ENCODE measurements at regions not wholly inside any gene's neighbourhood (a gene's known extent, or its start where the extent isn't known, plus 50 kb on each side); places are given as distances from the start of the nearest gene placed in this dataset.

DNA sequence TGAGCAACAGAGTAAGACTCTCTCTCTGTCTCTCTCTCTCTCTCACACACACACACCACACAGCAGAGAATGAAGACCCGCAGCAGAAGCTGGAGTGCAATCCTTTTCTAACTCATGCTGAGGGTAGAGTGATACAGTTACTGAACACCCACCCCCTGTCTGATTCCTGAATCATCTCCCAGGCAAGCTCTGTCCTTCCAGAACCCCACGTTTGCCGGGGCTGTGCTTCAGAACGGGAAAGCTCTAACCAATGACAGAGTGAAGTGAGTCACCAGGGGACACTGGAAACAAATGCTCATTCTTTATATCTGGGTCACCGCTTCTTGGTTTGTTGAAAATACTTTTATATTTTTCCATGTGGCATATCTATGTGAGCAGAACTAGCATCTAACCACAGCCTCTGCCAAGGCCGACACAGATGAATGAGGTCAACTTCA lies 553.7 kb upstream of the AMELY start:
- no peak for DNase-seq (ENCODE audit: low read depth in 4 of 4, low spot score in 2 of 4)

DNA sequence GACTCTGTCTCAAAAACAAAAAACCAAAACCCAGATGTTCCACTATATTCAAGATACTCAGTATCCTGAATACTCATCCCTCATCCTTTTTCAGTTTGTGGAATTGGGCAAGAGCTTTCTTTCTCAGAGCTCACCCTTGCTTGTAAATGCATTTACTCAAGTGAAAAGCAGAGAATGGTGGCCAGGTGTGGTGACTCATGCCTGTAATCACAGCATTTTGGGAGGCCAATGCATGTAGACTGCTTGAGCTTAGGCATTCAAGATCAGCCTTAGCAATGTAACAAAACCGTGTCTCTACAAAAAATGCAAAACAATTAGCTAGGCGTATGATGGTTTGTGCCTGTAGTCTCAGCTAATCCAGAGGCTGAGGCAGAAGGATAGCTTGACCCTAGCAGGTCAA lies 553.2 kb upstream of the AMELY start:
- DNase-seq (ENCODE audit: low read depth in 4 of 4, low spot score in 2 of 4) = no peak

DNA sequence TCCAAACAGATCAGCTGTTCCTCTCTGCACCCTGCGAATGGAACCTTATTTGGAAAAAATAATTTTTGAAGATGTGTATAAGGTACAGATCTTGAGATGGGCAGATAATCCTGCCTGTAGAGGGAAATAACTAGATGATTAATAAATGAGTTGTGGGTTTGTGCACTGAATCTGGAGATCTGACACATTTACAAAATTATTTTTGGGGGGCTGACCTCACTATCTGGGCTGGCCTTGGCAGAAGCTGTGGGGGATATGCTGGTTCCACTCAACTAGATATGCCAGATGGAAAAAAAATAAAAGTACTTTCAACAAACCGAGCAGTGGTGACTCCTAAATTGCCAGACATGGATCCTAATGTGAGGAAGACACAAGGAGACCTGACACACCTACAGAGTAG lies 552.2 kb upstream of the AMELY start:
- no peak for DNase-seq (ENCODE audit: low read depth in 4 of 4, low spot score in 2 of 4)

DNA sequence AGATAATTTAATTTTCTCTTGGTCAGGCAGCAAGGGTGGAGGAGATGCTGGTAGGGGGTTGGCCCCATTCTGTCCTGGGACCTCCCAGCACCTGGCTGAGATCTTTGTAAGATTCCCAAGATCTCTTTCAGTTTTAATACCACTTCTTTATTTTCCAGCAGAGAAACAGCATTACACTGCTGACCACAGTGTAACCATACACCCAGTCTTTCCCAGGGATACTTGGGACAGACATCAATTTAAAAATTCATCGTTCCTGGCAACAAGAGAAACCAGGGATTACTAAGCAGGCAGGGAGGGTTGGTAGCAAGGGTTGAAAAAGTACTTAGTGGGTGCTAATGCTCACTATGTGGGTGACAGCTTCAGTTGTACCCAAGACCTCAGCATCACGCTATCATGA lies 551.6 kb upstream of the AMELY start:
- DNase-seq (ENCODE audit: low read depth in 4 of 4, low spot score in 2 of 4) = no peak

DNA sequence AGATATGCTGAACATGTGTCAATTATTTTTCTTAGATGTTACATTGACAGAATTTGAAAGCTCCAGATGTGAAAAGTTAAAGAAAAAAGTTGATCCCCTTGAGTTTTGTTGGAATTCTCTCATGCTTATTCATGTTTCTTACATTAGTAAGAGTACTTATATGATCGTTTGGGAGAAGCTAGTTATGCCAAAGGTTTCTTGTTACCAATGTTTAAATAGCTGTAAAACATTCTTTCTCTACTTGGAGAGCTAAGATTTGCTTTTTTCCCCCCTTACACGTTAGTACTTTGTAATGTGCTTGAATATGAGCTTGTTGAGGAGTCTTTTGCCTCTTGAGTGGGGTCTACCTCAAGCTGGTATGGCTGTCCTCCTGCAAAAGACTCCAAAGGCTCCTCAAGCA lies 551.1 kb upstream of the AMELY start:
- no peak for DNase-seq (ENCODE audit: low read depth in 4 of 4, low spot score in 2 of 4)

DNA sequence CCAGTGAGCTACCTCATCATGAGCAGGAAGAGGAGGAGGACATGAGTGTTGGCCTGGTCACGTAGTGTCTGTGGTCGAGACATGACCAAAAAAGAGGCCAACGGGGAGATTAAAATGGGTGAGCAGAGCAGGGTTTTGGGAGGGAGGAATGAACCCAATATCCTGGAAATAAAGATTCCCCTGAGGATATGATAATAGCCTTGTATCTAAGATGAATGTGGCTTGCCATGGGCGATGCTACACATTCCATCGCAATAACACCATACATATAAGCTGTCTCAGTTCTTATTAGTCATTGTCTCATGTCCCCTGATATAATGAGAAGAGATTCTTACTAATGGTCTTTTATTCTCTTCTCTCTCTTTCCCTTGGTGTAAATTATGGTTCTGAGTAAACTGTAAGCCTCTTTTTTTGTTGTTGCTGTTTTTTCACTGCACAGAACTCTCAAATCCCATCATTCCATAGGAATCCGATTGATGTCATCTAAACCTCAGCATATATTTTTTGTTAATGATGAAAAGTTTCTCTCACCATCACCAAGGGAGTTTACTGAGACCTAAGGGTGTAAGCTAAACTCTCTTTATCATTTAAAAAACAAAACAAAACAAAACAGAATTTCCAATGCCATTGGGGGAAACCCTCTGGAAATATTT lies 550.4 kb upstream of the AMELY start:
- DNase-seq (ENCODE audit: low read depth in 4 of 4, low spot score in 2 of 4) = no peak

DNA sequence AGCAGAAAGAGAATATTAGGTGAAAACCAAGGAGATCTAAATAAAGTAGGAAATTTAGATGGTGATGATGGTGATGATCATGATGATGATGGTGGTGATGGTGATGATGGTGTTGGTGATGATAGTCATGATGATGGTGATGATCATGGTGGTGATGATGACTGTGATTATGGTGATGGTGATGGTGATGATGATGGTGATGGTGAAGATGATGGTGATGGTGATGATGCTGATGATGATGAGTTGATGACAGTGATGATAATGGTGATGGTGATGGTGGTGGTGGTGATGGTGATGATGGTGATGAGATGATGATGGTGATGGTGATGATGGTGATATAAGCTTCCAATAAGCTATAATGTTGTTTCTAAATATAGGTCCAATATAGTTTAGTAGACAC lies 548.2 kb upstream of the AMELY start:
- DNase-seq (ENCODE audit: low read depth in 4 of 4, low spot score in 2 of 4) = no peak

DNA sequence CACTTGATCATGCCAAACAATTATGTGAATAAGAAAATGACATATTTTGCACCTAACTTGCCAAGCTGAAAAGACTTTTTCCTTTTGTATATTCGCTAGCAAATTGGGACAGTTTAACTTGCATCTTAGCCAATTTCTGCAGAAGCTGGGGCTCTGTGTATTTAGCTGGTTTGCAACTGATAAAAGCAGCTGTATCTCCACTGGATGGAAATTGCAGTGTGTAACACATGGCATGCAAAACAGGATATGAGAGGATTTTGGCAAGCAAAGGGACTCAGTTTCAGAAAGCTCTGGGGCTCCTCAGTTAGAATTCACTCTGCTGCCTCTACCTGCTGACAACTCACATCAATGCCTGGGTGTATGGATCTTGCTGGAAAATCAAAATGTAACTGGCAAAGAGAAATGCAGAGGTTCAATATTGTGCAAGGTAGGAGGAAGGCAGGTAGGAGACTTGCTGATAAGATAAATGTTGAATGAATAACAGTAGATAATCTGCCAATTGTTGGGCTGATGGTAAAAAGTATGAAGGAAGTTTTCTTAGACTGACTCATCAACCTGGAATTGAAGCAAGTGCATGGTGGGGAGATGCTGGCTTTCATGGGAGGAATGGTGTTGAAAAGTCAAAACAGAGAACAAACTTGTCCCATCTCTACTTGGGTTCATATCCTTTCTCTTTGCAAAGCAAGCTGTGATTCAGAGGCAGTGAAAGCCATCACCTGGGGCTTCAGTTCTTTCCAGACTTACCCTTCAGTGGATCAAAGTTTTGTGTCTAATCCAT lies 546.9 kb upstream of the AMELY start:
- no peak for DNase-seq (ENCODE audit: low read depth in 4 of 4, low spot score in 2 of 4)

DNA sequence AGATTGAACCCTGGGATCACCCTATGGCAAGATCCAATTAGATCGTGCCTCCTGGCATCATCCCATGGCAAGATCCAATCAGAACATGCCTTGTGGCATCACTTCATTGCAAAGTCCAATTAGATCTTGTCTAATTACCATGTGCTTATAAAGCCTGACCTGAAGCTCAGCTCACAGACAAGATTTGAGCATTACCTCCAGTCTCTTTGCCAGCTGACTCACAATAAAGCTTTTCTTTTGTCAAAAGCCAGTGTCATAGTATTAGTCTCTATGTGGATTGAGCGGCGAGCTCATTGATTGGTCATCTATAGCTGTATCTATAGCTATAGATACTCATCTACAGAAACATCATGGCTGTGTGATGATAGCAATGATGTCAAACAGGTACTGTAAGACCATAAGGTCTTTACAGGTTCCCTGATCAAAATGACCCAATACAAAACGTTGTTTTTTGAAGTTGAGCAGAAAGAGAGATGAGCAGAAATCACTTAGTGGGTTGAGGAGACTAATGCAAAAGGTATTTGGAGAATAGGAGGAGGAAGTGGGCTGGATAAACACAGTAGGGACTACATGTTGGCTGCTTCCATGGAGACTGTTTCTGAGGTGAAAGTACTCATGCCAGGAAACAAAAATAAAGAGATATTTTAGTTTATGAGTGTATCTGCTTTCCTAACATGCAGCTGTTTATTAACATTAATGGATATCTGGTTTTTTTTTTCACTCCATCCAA lies 545.9 kb upstream of the AMELY start:
- DNase-seq (ENCODE audit: low read depth in 4 of 4, low spot score in 2 of 4) = no peak

DNA sequence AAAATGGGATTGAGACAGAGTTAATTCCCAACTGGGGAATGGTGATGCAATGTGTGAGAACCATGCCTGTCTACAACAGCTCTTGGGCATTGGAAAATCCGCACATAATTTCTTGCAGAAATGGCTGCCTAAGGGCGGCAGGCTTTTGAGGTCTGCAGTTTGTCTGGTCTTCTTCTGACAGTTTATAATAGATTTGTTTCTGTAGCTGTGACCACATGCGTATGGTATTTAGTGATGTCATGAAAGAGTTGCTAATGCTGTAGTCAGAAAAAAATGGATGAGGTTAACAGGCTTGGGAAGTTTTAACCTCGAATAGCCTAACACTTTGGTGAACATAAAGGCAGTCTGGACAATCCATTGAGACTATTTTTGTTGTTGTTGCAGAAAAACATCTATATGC lies 544.1 kb upstream of the AMELY start:
- no peak for DNase-seq (ENCODE audit: low read depth in 4 of 4, low spot score in 2 of 4)

DNA sequence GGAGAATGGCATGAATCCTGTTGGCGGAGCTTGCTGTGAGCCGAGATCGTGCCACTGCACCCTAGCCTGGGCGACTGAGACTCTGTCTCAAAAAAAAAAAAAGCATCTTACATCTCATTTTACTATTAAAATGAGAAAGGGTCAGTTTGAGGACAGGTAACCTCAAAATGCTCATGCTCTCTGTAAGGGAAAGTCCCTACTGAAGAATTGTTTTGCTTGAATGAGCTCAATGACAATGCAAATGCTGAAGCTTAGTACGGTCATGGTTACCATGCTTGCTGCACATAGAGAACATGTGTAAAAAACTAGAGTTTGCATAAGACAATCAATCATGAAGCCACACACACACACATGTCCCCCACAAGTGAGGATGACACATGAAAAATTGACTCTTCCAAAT lies 541.8 kb upstream of the AMELY start:
- DNase-seq (ENCODE audit: low read depth in 4 of 4, low spot score in 2 of 4) = no peak

DNA sequence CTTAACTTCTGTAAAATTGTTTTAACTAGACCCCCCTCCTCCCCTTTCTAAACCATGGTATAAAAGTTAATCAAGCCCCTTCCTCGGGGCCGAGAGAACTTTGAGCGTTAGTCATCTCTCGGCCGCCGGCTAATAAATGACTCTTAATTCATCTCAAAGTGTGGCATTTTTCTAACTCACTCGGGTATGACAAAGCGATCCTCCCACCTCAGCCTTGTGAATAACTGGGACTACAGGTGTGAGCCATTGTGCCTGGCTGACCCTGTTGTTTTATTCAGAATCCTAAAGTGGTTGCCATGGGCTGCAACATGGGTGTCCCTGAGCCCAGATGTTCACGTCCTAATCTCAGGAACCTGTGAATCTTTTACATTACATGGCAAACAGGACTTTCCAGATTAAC lies 540.7 kb upstream of the AMELY start:
- no peak for DNase-seq (ENCODE audit: low read depth in 4 of 4, low spot score in 2 of 4)

DNA sequence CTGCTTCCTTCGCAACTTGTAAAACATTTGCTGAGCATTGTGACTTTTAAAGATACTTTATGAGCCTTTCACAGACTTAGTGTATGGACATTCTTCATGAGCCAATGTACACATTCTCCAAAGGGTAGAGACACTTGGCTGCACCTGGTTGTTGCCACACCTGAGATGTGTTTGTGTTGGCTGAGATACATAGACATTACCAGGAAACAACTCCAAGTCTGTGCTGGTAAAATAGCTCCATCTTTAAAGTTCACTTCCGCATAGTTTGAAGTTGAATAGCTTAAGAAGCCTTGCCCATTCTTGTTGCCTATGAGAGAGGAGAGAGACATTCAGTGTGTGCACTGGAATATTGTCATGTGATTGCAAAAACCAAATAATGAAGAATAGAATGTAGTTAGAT lies 538.3 kb upstream of the AMELY start:
- no peak for DNase-seq (ENCODE audit: low read depth in 4 of 4, low spot score in 2 of 4)

DNA sequence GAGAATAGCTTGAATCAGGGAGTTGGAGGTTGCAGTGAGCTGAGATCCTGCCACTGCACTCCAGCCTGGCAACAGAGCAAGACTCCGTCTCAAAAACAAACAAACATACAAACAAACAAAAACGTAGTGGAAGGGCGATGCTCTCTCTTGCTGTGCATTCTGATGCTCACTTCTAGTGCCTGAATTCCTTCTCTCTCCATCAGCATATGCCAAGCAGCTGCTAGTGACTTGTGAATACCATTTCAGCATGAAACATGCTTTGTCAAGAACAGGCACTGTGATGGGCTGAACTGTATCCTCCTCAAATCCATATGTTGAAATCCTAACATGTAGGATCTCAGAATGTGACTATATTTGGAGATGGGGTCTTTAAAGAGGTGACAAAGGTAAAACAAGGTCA lies 537.1 kb upstream of the AMELY start:
- DNase-seq (ENCODE audit: low read depth in 4 of 4, low spot score in 2 of 4) = no peak

DNA sequence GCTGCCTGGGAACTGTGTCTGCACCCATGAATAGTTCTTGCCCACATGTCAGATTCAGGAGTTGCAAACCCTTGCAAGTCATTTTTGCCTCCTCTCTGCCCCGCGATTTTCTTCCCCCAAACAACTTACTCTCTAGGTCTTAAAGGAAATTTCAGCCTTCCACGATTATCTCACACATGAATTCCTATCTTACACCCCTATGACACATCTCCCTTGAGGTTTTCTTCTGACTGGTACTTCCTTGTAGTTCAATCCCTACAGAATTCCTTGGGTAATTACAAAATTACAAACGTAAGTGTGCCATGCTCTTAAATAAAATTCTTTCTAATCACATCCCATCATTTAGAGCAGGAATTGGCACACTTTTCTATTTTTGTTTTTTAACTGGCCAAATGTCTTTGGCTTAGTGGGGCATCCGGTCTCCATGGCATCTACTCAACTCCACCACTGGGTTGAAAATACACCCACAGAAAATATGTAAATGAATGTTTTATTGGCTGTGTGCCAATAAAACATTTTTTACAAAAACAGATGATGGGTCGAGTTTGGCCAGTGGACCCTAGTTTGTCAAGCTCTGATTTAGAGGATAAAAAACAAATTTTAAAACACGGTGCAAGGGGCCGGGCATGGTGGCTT lies 536.4 kb upstream of the AMELY start:
- no peak for DNase-seq (ENCODE audit: low read depth in 4 of 4, low spot score in 2 of 4)

DNA sequence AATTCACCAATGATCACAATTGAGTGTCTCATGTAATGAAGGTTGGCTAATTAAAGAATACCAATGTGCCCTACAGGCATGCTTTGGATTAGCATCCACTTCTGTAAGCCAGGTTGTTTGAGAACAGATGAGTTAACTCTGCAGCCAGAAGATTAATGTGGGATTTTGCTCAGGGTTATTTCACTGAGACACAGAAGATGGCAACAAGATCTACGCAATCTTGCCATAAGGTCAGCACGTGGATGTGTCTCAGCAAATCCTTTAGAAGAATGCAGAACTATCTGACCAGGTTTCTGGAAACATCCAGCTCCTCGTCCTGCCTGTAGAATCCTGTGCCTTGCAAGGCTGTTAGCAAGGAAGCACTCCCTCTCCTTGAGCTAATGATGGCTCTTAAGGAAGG lies 532.6 kb upstream of the AMELY start:
- DNase-seq (ENCODE audit: low read depth in 4 of 4, low spot score in 2 of 4) = no peak

DNA sequence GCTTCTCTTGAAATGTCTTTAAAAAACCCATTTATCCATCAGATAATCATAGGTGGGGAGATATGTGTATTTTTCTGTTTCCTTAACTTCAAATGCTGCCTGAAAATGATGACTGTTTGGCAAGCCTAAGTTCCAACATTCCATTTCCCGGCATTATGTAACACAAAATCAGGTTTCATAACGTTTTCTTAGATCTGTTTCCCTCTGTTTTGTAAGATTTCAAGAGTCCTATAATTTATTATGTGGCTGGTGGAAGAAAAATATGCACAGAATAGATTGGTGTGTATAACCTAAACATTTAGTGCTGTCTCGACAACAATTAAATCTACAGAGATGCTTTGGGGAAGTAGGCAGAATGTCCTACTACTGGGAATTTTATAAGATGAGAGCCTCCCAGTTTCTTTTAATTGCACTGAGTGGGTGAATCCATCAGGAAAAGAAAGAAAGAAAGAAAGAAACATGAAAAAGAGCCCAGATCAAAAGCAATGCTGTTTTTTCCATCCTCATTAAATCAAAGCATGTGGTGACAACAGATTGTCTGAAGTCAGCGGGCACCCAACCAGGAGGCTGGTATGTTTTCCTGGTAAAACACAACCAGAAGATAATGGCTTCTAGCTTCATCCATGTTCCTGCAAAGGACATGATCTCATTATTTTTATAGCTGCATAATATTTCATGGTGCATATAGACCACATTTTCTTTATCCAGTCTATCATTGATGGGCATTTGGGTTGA lies 529.4 kb upstream of the AMELY start:
- no peak for DNase-seq (ENCODE audit: low read depth in 4 of 4, low spot score in 2 of 4)

DNA sequence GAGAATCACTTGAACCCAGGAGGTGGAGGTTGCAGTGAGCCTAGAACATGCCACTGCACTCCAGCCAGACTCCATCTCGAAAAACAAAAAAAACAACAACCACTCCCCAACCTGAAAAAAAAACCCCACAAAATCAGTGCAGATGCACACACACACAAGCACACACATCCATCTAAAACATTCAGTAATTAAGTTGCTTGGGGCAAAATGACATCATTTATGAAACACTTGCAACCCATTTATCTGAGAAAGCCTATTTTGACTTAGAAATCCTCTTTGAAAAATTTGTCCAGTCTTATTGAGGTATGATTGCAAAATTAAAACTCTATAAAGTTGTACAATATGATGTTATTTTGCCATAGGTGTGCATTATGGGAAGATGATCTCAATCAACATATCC lies 525.5 kb upstream of the AMELY start:
- DNase-seq (ENCODE audit: low read depth in 4 of 4, low spot score in 2 of 4) = no peak

DNA sequence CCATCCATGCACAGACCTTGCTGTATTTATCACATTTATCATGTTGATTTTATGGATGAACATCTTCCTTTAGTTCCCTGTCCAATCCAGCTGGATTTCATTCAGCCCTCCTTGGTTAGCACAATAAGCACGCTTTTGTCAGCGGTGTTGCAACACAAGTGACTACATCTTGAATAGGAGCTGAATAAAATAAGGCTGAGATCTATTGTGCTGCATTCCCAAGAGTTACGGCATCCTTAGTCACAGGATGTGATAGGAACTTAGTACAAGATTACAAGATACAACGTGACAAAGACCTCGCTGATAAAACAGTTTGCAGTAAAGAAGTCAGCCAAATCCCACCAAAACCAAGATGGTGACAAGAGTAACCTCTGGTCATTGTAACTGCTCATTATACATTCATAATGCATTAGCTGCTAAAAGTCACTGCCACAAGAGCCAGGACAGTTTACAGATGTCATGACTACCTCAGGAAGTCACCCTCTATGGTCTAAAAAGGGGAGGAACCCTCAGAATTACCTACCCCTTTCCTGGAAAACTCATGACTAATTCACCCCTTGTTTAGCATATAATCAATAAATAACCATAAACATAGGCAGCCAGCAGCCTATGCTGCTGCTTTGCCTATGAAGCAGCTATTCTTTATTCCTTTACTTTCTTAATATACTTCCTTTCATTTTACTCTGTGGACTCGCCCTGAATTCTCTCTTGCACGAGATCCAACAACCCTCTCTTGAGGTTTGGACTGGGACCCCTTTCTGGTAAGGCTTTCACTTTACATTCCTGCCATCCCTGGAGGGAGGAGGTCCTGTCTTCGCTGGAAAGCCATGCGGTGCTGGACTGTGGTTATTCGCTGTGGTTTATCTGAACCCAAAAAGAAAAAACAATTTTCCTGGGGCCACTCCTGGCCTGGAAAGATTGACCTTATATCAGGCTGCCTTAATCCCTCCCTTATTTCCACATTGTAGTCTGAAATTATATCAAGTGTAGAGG lies 522.6 kb upstream of the AMELY start:
- no peak for DNase-seq (ENCODE audit: low read depth in 4 of 4, low spot score in 2 of 4)

DNA sequence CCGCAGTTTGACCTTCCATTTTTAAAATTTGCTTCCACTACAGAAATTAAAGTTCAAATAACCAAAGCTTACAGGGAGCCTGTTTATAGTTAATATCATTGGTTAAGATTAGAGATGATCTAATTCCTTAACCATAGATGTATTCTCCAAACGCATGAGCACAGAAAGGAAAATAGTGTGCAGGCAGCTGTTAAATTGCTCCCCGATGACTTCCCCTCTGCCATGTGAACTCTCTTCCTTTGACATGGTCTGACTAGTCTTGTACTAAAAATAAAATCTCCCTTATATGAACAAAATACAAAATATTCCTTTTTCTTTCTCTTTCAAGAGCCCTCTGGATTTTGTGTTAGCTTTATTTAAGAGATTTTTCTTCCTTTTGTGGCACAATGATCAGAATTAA lies 507.6 kb upstream of the AMELY start:
- no peak for DNase-seq (ENCODE audit: low read depth in 4 of 4, low spot score in 2 of 4)

Measured in left renal cortex interstitium (tissue), 4 donors.